Keratinocyte (primary cell): ENCODE measurements at regions not wholly inside any gene's neighbourhood (a gene's known extent, or its start where the extent isn't known, plus 50 kb on each side); places are given as distances from the start of the nearest gene placed in this dataset.

Source experiments
- DNase-seq: peaks from one replicate; pipeline ENCODE4 v3.0.0-alpha.2; 2011; ENCODE audit warnings: low read depth, missing footprints, low spot score
- FAIRE-seq: peaks from 2 replicates; lab custom pipeline; 2011; peaks lifted over from hg19 to GRCh38; lab: Jason Lieb, UNC
- H2AFZ ChIP-seq: 2 replicates; pipeline ENCODE4 v1.6.0; 2012; ENCODE audit warnings: low read length, control low read depth, inconsistent platforms; ENCODE audit not compliant: control insufficient read depth
- H3K27ac ChIP-seq: 2 replicates; pipeline ENCODE4 v1.5.1; 2011; ENCODE audit warnings: low read length; ENCODE audit not compliant: control insufficient read depth, insufficient read depth
- H3K27me3 ChIP-seq: 3 replicates; pipeline ENCODE4 v1.6.0; 2011; ENCODE audit warnings: low read length; ENCODE audit not compliant: control insufficient read depth, insufficient read depth; ENCODE audit errors: extremely low read depth
- H3K36me3 ChIP-seq, 2 experiments: 2 replicates in 1 of 2; 3 replicates in 1 of 2; pipeline ENCODE4 v1.5.1; 2011; ENCODE audit warnings: low read length in 2 of 2, mild to moderate bottlenecking in 1 of 2; ENCODE audit not compliant: control insufficient read depth in 2 of 2, insufficient read depth in 2 of 2; ENCODE audit errors: extremely low read depth in 1 of 2
- H3K4me1 ChIP-seq: 3 replicates; pipeline ENCODE4 v1.5.1; 2011; ENCODE audit warnings: low read length; ENCODE audit not compliant: control insufficient read depth, insufficient read depth; ENCODE audit errors: extremely low read depth
- H3K4me2 ChIP-seq: 3 replicates; pipeline ENCODE4 v1.6.0; 2011; ENCODE audit warnings: low read depth, low read length; ENCODE audit not compliant: control insufficient read depth, insufficient read depth; ENCODE audit errors: extremely low read depth
- H3K4me3 ChIP-seq, 3 experiments: fragments of 200-600 bp in 1 of 3; sonication (generic) in 1 of 3; 2 replicates in 2 of 3; 3 replicates in 1 of 3; pipeline ENCODE4 v1.5.1; 2011 to 2016; ENCODE audit warnings: low read length in 3 of 3, mild to moderate bottlenecking in 3 of 3, control low read depth in 2 of 3, inconsistent platforms in 1 of 3, low read depth in 1 of 3, mixed read lengths in 1 of 3, mixed run types in 1 of 3, moderate library complexity in 1 of 3; ENCODE audit not compliant: control insufficient read depth in 2 of 3, insufficient read depth in 2 of 3; ENCODE audit errors: extremely low read depth in 1 of 3
- H3K79me2 ChIP-seq: 2 replicates; pipeline ENCODE4 v1.6.0; 2012; ENCODE audit warnings: low read length; ENCODE audit not compliant: control insufficient read depth, insufficient read depth
- H3K9ac ChIP-seq: 3 replicates; pipeline ENCODE4 v1.6.0; 2011; ENCODE audit warnings: low read length; ENCODE audit not compliant: control insufficient read depth, insufficient read depth; ENCODE audit errors: extremely low read depth
- H3K9me1 ChIP-seq: 3 replicates; pipeline ENCODE4 v1.6.0; 2011; ENCODE audit warnings: low read length; ENCODE audit not compliant: control insufficient read depth, insufficient read depth; ENCODE audit errors: extremely low read depth
- H3K9me3 ChIP-seq: 2 replicates; pipeline ENCODE4 v1.5.1; 2012; ENCODE audit warnings: low read depth, low read length; ENCODE audit not compliant: control insufficient read depth
- H4K20me1 ChIP-seq: 3 replicates; pipeline ENCODE4 v1.6.0; 2011; ENCODE audit warnings: low read length; ENCODE audit not compliant: control insufficient read depth, insufficient read depth; ENCODE audit errors: extremely low read depth
- CTCF ChIP-seq, 3 experiments: IDR thresholded peaks in 1 of 3; conservative IDR thresholded peaks in 1 of 3; optimal IDR thresholded peaks in 1 of 3; 2 replicates in 2 of 3; 3 replicates in 1 of 3; pipeline versions ENCODE3 to v1.5.1; 2011; ENCODE audit warnings: low read length in 3 of 3, mild to moderate bottlenecking in 3 of 3, moderate library complexity in 2 of 3, control low read depth in 1 of 3, inconsistent platforms in 1 of 3; ENCODE audit not compliant: insufficient read depth in 2 of 3; ENCODE audit errors: extremely low read depth in 1 of 3
- EZH2 ChIP-seq: IDR thresholded peaks from one replicate; pipeline ENCODE4 v1.6.1; 2012; ENCODE audit warnings: inconsistent platforms, mild to moderate bottlenecking, low read length, moderate library complexity
- dilution Hi-C: fragments of 300-500 bp; cut with MboI; formaldehyde crosslinking; loops from one replicate; pipeline ENCODE4 v1.7.0; 2020; ENCODE audit warnings: low sequenced_read_pairs; ENCODE audit not compliant: extremely low pct_ligation_motif_present

- H3K9me3 ChIP-seq, result no peaks in the 10 kb centered on the region
- H3K27me3 ChIP-seq, result no peaks in the 10 kb centered on the region
- H3K4me3 ChIP-seq, result no peak overlapping the region
- no peak for DNase-seq
- no peak overlapping the region for H3K9ac ChIP-seq
- H3K79me2 ChIP-seq, result no peaks in the 10 kb centered on the region
- no peak overlapping the region for H2AFZ ChIP-seq
- dilution Hi-C loops, result no loop called here
- H3K36me3 ChIP-seq, result no peaks in the 10 kb centered on the region
- H3K27ac ChIP-seq, result no peak overlapping the region
- H3K4me2 ChIP-seq, result no peak overlapping the region
- H4K20me1 ChIP-seq, result no peaks in the 10 kb centered on the region
- H3K4me1 ChIP-seq, result peaks cover 25% of the 10 kb centered on the region
- TF ChIP-seq EZH2, result no peak
- TF ChIP-seq CTCF (optimal IDR thresholded peaks at IDR 0.05 in 1 of 3, IDR thresholded peaks at IDR 0.05 in 1 of 3, conservative IDR thresholded peaks at IDR 0.05 in 1 of 3; ENCODE audit: extremely low read depth in 1 of 3, insufficient read depth in 2 of 3, low read length in 3 of 3), result no peak
- no peaks in the 10 kb centered on the region for H3K9me1 ChIP-seq
- FAIRE-seq, result no peak
These were observed 268.3 kb downstream of the SNX13 start for GRCh38 chr7:17671956-17672355.

- dilution Hi-C loops, result no loop called here
- FAIRE-seq, result no peak
- no peak for DNase-seq
These were observed 267.5 kb downstream of the SNX13 start for GRCh38 chr7:17672783-17673182.

More at GRCh38 chr7:17672783-17673182, 267.5 kb downstream of the SNX13 start:
- no peaks in the 10 kb centered on the region for H3K9me3 ChIP-seq
- TF ChIP-seq EZH2 (no peak), CTCF (optimal IDR thresholded peaks at IDR 0.05 in 1 of 3, IDR thresholded peaks at IDR 0.05 in 1 of 3, conservative IDR thresholded peaks at IDR 0.05 in 1 of 3; ENCODE audit: extremely low read depth in 1 of 3, insufficient read depth in 2 of 3, low read length in 3 of 3) (no peak)
- no peak overlapping the region for H2AFZ ChIP-seq
- no peaks in the 10 kb centered on the region for H4K20me1 ChIP-seq
- no peaks in the 10 kb centered on the region for H3K9me1 ChIP-seq
- no peaks in the 10 kb centered on the region for H3K27me3 ChIP-seq
- H3K4me3 ChIP-seq, result no peak overlapping the region
- no peaks in the 10 kb centered on the region for H3K79me2 ChIP-seq
- no peak overlapping the region for H3K4me2 ChIP-seq
- H3K36me3 ChIP-seq, result no peaks in the 10 kb centered on the region
- no peak overlapping the region for H3K27ac ChIP-seq
- no peak overlapping the region for H3K9ac ChIP-seq
- peaks cover 32% of the 10 kb centered on the region for H3K4me1 ChIP-seq
